SU-DHL-6 (cell line): ENCODE measurements at regions not wholly inside any gene's neighbourhood (a gene's known extent, or its start where the extent isn't known, plus 50 kb on each side); places are given as distances from the start of the nearest gene placed in this dataset.

Experiments
- H2AFZ ChIP-seq: fragments of 200-600 bp; sonication (generic); 2 replicates; pipeline ENCODE4 v1.6.1; 2014; ENCODE audit warnings: low read depth, mild to moderate bottlenecking, moderate library complexity, mixed read lengths, antibody characterized with exemption, low read length; ENCODE audit not compliant: severe bottlenecking
- H3F3A ChIP-seq: fragments of 200-600 bp; shearing (Covaris generic); 2 replicates; pipeline ENCODE4 v1.6.0; 2016; ENCODE audit warnings: antibody characterized with exemption, mild to moderate bottlenecking; ENCODE audit not compliant: insufficient read depth
- H3K27ac ChIP-seq: fragments of 200-600 bp; sonication (generic); 2 replicates; pipeline ENCODE4 v1.5.1; 2016; ENCODE audit warnings: low read depth, mild to moderate bottlenecking, low read length, moderate library complexity, mixed read lengths
- H3K27me3 ChIP-seq: fragments of 200-600 bp; sonication (generic), shearing (Covaris generic); 2 replicates; pipeline ENCODE4 v1.6.0; 2014; ENCODE audit warnings: mild to moderate bottlenecking, low read length
- H3K36me3 ChIP-seq: fragments of 200-600 bp; sonication (generic); 2 replicates; pipeline ENCODE4 v1.6.1; 2014; ENCODE audit warnings: mild to moderate bottlenecking, low read length, mixed read lengths
- H3K4me2 ChIP-seq: fragments of 300-600, 200-600 bp; shearing (Covaris generic), sonication (generic); 2 replicates; pipeline ENCODE4 v1.6.0; 2014; ENCODE audit warnings: low read length, low read depth, mild to moderate bottlenecking; ENCODE audit not compliant: poor library complexity, severe bottlenecking
- H3K4me3 ChIP-seq: fragments of 200-600 bp; sonication (generic); 2 replicates; pipeline ENCODE4 v1.5.1; 2014; ENCODE audit warnings: antibody characterized with exemption, low read length, mild to moderate bottlenecking, mixed read lengths; ENCODE audit not compliant: insufficient read depth, poor library complexity, severe bottlenecking
- H3K79me2 ChIP-seq: fragments of 200-600 bp; sonication (generic); 2 replicates; pipeline ENCODE4 v1.6.1; 2014; ENCODE audit warnings: mild to moderate bottlenecking, low read length, moderate library complexity; ENCODE audit not compliant: insufficient read depth
- H3K9ac ChIP-seq: fragments of 200-600 bp; sonication (generic); 2 replicates; pipeline ENCODE4 v1.7.0; 2014; ENCODE audit warnings: mild to moderate bottlenecking, low read length
- H3K9me2 ChIP-seq: fragments of 200-600 bp; sonication (generic); replicated peaks from 2 replicates; pipeline ENCODE4 v1.6.1; 2014; ENCODE audit warnings: low read length; ENCODE audit not compliant: insufficient read depth
- H3K9me3 ChIP-seq: fragments of 200-600 bp; sonication (generic); 2 replicates; pipeline ENCODE4 v1.6.1; 2014; ENCODE audit warnings: low read length, mixed read lengths; ENCODE audit not compliant: insufficient read depth
- H4K20me1 ChIP-seq: fragments of 200-600 bp; sonication (generic); 2 replicates; pipeline ENCODE4 v1.6.1; 2014; ENCODE audit warnings: low read depth, mild to moderate bottlenecking, antibody characterized with exemption, low read length, moderate library complexity, mixed read lengths
- EZH2phosphoT487 ChIP-seq: fragments of 200-600 bp; sonication (generic), shearing (Covaris generic); conservative IDR thresholded peaks from 2 replicates; pipeline ENCODE4 v1.6.1; 2018; ENCODE audit warnings: mild to moderate bottlenecking, antibody characterized with exemption, low read length, moderate library complexity, mixed read lengths
- TF ChIP-seq, protein P1 (sequence below): fragments of 200-600 bp; sonication (generic); IDR thresholded peaks from one replicate; pipeline ENCODE4 v1.5.1; 2017; ENCODE audit warnings: antibody characterized with exemption, mild to moderate bottlenecking, low read length, moderate library complexity; ENCODE audit not compliant: insufficient read depth, poor library complexity, severe bottlenecking

DNA sequence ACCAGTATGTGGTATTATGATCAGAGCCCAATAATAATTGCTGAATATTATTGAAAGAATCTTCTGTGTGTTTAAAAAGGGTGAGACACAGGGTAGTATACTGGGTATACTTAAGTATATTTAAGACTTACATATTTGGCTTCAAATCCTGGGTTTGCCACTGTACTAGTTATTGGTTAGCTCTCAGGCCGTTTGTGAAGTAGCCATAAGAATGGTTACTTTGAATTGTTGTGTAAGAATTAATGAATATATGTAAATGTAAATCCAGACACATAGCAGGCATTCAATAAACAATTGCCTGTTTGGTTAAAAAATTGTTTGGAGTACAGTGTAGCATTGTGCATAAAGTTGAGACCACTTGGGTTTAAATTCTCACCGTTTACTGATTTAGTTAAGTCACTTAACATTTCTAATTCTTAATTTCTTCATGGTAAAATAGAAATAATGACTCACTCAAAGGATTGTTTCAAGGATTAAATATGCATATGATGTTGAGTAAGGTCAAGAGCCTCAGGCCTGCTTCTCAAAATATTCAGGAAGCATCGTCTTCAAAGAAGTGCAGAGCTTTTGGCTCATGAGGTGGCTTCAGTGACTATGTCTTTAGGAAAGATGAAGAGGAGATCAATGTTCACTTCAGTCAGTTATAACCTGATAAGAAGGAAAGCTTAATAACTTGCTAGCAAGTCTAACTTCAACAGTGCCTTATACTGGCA is 207.9 kb upstream of the NT5C1B start:
- H3K36me3 ChIP-seq, result no peaks in the 10 kb centered on the region
- no peak overlapping the region for H3K4me2 ChIP-seq
- H3K4me3 ChIP-seq, result no peak overlapping the region
- H2AFZ ChIP-seq, result no peak overlapping the region
- no peaks in the 10 kb centered on the region for H3K27me3 ChIP-seq
- H3K9me3 ChIP-seq, result no peaks in the 10 kb centered on the region
- H3K27ac ChIP-seq, result no peak overlapping the region
- no peaks in the 10 kb centered on the region for H3K9me2 ChIP-seq
- TF ChIP-seq, protein P1, sequence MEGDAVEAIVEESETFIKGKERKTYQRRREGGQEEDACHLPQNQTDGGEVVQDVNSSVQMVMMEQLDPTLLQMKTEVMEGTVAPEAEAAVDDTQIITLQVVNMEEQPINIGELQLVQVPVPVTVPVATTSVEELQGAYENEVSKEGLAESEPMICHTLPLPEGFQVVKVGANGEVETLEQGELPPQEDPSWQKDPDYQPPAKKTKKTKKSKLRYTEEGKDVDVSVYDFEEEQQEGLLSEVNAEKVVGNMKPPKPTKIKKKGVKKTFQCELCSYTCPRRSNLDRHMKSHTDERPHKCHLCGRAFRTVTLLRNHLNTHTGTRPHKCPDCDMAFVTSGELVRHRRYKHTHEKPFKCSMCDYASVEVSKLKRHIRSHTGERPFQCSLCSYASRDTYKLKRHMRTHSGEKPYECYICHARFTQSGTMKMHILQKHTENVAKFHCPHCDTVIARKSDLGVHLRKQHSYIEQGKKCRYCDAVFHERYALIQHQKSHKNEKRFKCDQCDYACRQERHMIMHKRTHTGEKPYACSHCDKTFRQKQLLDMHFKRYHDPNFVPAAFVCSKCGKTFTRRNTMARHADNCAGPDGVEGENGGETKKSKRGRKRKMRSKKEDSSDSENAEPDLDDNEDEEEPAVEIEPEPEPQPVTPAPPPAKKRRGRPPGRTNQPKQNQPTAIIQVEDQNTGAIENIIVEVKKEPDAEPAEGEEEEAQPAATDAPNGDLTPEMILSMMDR, result no peak
- no peaks in the 10 kb centered on the region for H3K79me2 ChIP-seq
- H3F3A ChIP-seq, result no peaks in the 10 kb centered on the region
- no peaks in the 10 kb centered on the region for H4K20me1 ChIP-seq
- H3K9ac ChIP-seq, result no peak overlapping the region

DNA sequence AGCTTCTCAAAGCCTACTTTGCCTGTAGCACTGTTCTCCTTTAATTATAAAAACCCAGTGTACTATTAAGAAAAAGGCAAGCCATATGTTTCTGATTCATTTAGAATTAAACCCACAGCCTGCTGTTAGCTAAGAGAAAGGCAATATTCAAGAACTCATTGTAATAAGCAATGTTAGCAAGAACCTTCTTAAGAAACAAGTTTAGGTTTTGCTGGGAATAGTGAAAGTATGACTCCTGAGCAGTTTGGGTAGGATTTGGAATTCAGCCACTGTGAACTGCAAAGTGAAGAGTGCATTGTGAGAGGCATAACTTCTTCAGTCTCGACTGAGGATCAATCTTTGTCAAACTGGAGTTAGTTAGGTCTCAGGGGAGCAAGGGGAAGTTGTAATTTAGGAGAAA is 206.5 kb upstream of the NT5C1B start:
- Histone ChIP-seq H3K4me3 (no peak overlapping the region), H3K9me3 (no peaks in the 10 kb centered on the region), H3F3A (no peaks in the 10 kb centered on the region), H3K27me3 (no peaks in the 10 kb centered on the region), H3K9ac (no peak overlapping the region), H3K9me2 (no peaks in the 10 kb centered on the region), H3K4me2 (no peak overlapping the region), H3K27ac (no peak overlapping the region), H3K36me3 (no peaks in the 10 kb centered on the region), H2AFZ (no peak overlapping the region), H4K20me1 (no peaks in the 10 kb centered on the region), H3K79me2 (no peaks in the 10 kb centered on the region)
- TF ChIP-seq EZH2phosphoT487, result no peak
- TF ChIP-seq, protein P1, result no peak

- Histone ChIP-seq H3K9me3 (no peaks in the 10 kb centered on the region), H3K36me3 (no peaks in the 10 kb centered on the region), H3K27me3 (no peaks in the 10 kb centered on the region), H3K4me3 (no peak overlapping the region), H3K9ac (no peak overlapping the region), H2AFZ (no peak overlapping the region), H3F3A (no peaks in the 10 kb centered on the region), H3K9me2 (no peaks in the 10 kb centered on the region), H4K20me1 (no peaks in the 10 kb centered on the region), H3K27ac (no peak overlapping the region), H3K4me2 (no peak overlapping the region), H3K79me2 (no peaks in the 10 kb centered on the region)
- TF ChIP-seq EZH2phosphoT487, result no peak
- TF ChIP-seq, protein P1, result no peak
Observed at GRCh38 chr2:18792684-18793083, 203.3 kb upstream of the NT5C1B start.
